ENCODE measurements at regions not wholly inside any gene's neighbourhood (a gene's known extent, or its start where the extent isn't known, plus 50 kb on each side); places are given as distances from the start of the nearest gene placed in this dataset.

- no peaks in the 10 kb centered on the region for H3K27me3 ChIP-seq (ENCODE audit: insufficient read depth, low read depth, low read length)
- no peak for TF ChIP-seq EP300 (conservative IDR thresholded peaks at IDR 0.05; ENCODE audit: poor library complexity, severe bottlenecking)
- TF ChIP-seq, protein P1, sequence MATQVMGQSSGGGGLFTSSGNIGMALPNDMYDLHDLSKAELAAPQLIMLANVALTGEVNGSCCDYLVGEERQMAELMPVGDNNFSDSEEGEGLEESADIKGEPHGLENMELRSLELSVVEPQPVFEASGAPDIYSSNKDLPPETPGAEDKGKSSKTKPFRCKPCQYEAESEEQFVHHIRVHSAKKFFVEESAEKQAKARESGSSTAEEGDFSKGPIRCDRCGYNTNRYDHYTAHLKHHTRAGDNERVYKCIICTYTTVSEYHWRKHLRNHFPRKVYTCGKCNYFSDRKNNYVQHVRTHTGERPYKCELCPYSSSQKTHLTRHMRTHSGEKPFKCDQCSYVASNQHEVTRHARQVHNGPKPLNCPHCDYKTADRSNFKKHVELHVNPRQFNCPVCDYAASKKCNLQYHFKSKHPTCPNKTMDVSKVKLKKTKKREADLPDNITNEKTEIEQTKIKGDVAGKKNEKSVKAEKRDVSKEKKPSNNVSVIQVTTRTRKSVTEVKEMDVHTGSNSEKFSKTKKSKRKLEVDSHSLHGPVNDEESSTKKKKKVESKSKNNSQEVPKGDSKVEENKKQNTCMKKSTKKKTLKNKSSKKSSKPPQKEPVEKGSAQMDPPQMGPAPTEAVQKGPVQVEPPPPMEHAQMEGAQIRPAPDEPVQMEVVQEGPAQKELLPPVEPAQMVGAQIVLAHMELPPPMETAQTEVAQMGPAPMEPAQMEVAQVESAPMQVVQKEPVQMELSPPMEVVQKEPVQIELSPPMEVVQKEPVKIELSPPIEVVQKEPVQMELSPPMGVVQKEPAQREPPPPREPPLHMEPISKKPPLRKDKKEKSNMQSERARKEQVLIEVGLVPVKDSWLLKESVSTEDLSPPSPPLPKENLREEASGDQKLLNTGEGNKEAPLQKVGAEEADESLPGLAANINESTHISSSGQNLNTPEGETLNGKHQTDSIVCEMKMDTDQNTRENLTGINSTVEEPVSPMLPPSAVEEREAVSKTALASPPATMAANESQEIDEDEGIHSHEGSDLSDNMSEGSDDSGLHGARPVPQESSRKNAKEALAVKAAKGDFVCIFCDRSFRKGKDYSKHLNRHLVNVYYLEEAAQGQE (IDR thresholded peaks at IDR 0.05; ENCODE audit: borderline replicate concordance): no peak
- no peak for TF ChIP-seq CTCF (IDR thresholded peaks at IDR 0.05; ENCODE audit: poor library complexity, severe bottlenecking)
- no peaks in the 10 kb centered on the region for H3K36me3 ChIP-seq (ENCODE audit: insufficient read depth, low read length)
- no peaks in the 10 kb centered on the region for H4K20me1 ChIP-seq (ENCODE audit: insufficient read depth)
- H3K9me3 ChIP-seq (ENCODE audit: low read length): no peaks in the 10 kb centered on the region
- no peaks in the 10 kb centered on the region for H3K9me2 ChIP-seq (ENCODE audit: insufficient read depth, low read length)
- H3K79me2 ChIP-seq (replicated peaks; ENCODE audit: insufficient read depth, low read length): no peaks in the 10 kb centered on the region
- no peak overlapping the region for H2AFZ ChIP-seq (ENCODE audit: low read depth, low read length)
- no peaks in the 10 kb centered on the region for H3F3A ChIP-seq (ENCODE audit: insufficient read depth, low read length, poor library complexity, severe bottlenecking)
- no peak overlapping the region for H3K4me3 ChIP-seq (ENCODE audit: low read length)
- H3K27ac ChIP-seq (ENCODE audit: low read length): no peak overlapping the region
- H3K4me2 ChIP-seq (ENCODE audit: low read length): no peak overlapping the region
- no peak overlapping the region for H3K9ac ChIP-seq (ENCODE audit: low read length)
Observed at GRCh38 chr4:45345558-45345957, 619.2 kb upstream of the GNPDA2 start.

DNA sequence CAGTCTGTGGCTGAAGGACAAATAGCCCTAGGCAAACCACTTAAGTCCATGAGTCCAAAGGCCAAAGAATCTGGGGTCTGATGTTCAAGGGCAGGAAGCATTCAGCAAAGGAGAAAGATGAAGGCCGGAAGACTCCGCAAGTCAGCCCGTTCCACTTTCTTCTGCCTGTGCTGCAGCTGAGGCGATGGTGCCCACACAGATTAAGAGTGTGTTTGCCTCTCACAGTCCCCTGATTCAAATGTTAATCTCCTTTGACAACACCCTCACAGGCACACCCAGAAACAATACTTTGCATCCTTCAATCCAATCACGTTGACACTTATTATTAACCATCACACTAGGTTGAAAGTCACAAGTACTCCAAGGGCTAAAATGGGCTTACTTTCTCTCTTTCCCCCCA lies 605.4 kb upstream of the GNPDA2 start:
- no peaks in the 10 kb centered on the region for H3K9me3 ChIP-seq (ENCODE audit: low read length)
- no peaks in the 10 kb centered on the region for H3K27me3 ChIP-seq (ENCODE audit: insufficient read depth, low read depth, low read length)
- TF ChIP-seq MXI1 (conservative IDR thresholded peaks at IDR 0.05; ENCODE audit: poor library complexity, severe bottlenecking) (no peak), TAF1 (IDR thresholded peaks at IDR 0.05; ENCODE audit: low read depth) (no peak), RAD21 (conservative IDR thresholded peaks at IDR 0.05) (no peak), EP300 (conservative IDR thresholded peaks at IDR 0.05; ENCODE audit: poor library complexity, severe bottlenecking) (no peak), SMC3 (conservative IDR thresholded peaks at IDR 0.05; ENCODE audit: poor library complexity) (no peak), POLR2AphosphoS5 (IDR thresholded peaks at IDR 0.05) (no peak), CTCF (IDR thresholded peaks at IDR 0.05; ENCODE audit: poor library complexity, severe bottlenecking) (no peak)
- TF ChIP-seq, protein P1 (IDR thresholded peaks at IDR 0.05; ENCODE audit: borderline replicate concordance): no peak
- H3K27ac ChIP-seq (ENCODE audit: low read length): no peak overlapping the region
- H2AFZ ChIP-seq (ENCODE audit: low read depth, low read length): no peak overlapping the region
- H3K9ac ChIP-seq (ENCODE audit: low read length): no peak overlapping the region
- no peaks in the 10 kb centered on the region for H3F3A ChIP-seq (ENCODE audit: insufficient read depth, low read length, poor library complexity, severe bottlenecking)
- no peak overlapping the region for H3K4me2 ChIP-seq (ENCODE audit: low read length)
- no peaks in the 10 kb centered on the region for H3K79me2 ChIP-seq (replicated peaks; ENCODE audit: insufficient read depth, low read length)
- H4K20me1 ChIP-seq (ENCODE audit: insufficient read depth): no peaks in the 10 kb centered on the region
- H3K9me2 ChIP-seq (ENCODE audit: insufficient read depth, low read length): no peaks in the 10 kb centered on the region
- H3K36me3 ChIP-seq (ENCODE audit: insufficient read depth, low read length): no peaks in the 10 kb centered on the region
- H3K4me3 ChIP-seq (ENCODE audit: low read length): no peak overlapping the region
